GM06990 (cell line): ENCODE measurements at regions not wholly inside any gene's neighbourhood (a gene's known extent, or its start where the extent isn't known, plus 50 kb on each side); places are given as distances from the start of the nearest gene placed in this dataset.

Experiments used
- DNase-seq: peaks from one replicate; pipeline ENCODE4 v3.0.0-alpha.2; 2011; ENCODE audit not compliant: insufficient read length; ENCODE audit errors: extremely low read depth
- H3K27me3 ChIP-seq: replicated peaks from 2 replicates; pipeline ENCODE4 v1.6.0; 2011; ENCODE audit warnings: low read length; ENCODE audit not compliant: control insufficient read depth, insufficient read depth
- H3K36me3 ChIP-seq: 2 replicates; pipeline ENCODE4 v1.5.1; 2011; ENCODE audit warnings: low read length; ENCODE audit not compliant: control insufficient read depth, insufficient read depth
- H3K4me3 ChIP-seq: replicated peaks from 2 replicates; pipeline ENCODE4 v1.5.1; 2011; ENCODE audit warnings: low read depth, mild to moderate bottlenecking, control low read depth, low read length
- TF ChIP-seq, protein P1 (sequence below): IDR thresholded peaks from 2 replicates; pipeline ENCODE4 v1.5.1; 2011; ENCODE audit warnings: low read length, control low read depth, mild to moderate bottlenecking, inconsistent platforms; ENCODE audit not compliant: insufficient read depth, poor library complexity, severe bottlenecking

- TF ChIP-seq, protein P1, sequence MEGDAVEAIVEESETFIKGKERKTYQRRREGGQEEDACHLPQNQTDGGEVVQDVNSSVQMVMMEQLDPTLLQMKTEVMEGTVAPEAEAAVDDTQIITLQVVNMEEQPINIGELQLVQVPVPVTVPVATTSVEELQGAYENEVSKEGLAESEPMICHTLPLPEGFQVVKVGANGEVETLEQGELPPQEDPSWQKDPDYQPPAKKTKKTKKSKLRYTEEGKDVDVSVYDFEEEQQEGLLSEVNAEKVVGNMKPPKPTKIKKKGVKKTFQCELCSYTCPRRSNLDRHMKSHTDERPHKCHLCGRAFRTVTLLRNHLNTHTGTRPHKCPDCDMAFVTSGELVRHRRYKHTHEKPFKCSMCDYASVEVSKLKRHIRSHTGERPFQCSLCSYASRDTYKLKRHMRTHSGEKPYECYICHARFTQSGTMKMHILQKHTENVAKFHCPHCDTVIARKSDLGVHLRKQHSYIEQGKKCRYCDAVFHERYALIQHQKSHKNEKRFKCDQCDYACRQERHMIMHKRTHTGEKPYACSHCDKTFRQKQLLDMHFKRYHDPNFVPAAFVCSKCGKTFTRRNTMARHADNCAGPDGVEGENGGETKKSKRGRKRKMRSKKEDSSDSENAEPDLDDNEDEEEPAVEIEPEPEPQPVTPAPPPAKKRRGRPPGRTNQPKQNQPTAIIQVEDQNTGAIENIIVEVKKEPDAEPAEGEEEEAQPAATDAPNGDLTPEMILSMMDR, result no peak
- Histone ChIP-seq H3K36me3 (no peaks in the 10 kb centered on the region), H3K27me3 (no peaks in the 10 kb centered on the region), H3K4me3 (no peak overlapping the region)
- no peak for DNase-seq
These were observed 100.5 kb downstream of the LRRC74A start for GRCh38 chr14:76926521-76927251.

- Histone ChIP-seq H3K27me3 (no peaks in the 10 kb centered on the region), H3K4me3 (no peak overlapping the region), H3K36me3 (no peaks in the 10 kb centered on the region)
- TF ChIP-seq, protein P1, result no peak
- no peak for DNase-seq
These were observed 98.9 kb downstream of the LRRC74A start for GRCh38 chr14:76925097-76925441.

- DNase-seq, result no peak
These were observed 98.3 kb downstream of the LRRC74A start for GRCh38 chr14:76924371-76925096.

DNA sequence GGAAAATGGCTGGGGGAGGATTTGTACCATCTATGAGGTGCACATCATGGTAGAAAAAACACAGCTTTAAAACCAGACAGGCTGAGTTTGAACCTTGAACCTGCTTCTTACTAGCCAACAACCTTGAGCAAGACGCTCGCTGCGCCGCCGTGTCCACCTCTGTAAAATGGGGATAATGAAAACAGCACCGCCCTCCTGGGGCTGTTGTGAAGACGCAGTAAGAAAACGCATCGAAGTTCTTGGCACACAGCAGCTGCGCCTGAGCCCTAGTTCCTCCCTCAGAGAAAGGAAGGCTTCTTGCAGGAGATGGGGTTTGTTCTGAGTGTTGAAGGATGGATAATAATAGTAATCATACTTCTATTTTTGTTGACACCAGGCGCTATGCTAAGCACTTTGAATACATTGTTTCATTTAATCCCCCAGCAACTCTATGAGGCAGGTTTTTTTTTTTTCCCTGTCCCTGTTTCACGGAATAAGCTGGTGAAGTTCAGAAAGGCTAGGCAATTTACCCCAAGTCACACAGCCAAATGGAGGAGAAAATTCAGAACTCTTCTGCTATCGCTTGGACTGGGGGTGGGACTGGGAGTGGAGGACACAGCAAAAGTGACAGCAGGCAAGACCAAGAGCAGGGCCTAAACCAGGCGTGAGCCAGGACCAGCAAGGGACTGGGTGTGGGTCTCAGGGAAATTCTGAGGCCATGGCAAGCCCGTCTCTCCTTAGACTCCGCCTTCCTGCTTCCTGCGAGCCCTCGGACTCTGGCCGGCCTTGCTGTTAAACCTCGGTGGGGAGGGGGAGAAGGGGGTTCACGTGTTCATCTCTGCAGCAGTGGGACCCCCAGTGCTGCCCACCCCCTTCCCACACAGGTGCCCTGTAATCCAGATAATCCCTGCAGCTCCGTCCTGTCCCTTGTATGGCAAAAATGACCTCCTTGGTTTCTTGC is 97.5 kb downstream of the LRRC74A start:
- TF ChIP-seq, protein P1, result no peak
- Histone ChIP-seq H3K4me3 (no peak overlapping the region), H3K36me3 (no peaks in the 10 kb centered on the region), H3K27me3 (no peaks in the 10 kb centered on the region)
- DNase-seq, result no peak

More at GRCh38 chr14:76924371-76925096, 98.3 kb downstream of the LRRC74A start:
- TF ChIP-seq, protein P1, result no peak
- Histone ChIP-seq H3K36me3 (no peaks in the 10 kb centered on the region), H3K4me3 (no peak overlapping the region), H3K27me3 (no peaks in the 10 kb centered on the region)

DNA sequence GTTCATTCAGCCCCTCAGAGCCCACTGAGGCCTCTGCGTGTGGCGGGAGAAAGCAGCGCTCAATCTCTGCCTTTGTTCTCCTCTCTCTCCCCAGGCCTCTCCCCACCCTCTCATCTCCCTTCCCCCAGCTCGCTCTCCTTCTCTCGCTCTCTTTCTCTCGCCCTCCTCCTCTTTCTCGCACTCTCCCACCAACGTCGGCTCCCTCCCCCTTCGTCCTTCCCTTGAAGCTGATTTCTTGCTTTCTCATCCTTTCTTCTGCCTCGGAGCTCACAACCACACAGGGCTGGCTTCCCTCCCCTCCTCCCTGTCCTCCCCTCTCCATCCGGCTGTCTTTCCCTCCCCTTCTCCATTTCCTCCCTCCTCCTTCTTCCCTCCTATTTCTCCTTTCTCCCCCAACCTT is 96.4 kb downstream of the LRRC74A start:
- no peaks in the 10 kb centered on the region for H3K27me3 ChIP-seq
- TF ChIP-seq, protein P1, result no peak
- H3K36me3 ChIP-seq, result no peaks in the 10 kb centered on the region
- H3K4me3 ChIP-seq, result no peak overlapping the region
- no peak for DNase-seq
